WERI-Rb-1 (cell line): ENCODE measurements at regions not wholly inside any gene's neighbourhood (a gene's known extent, or its start where the extent isn't known, plus 50 kb on each side); places are given as distances from the start of the nearest gene placed in this dataset.

Source experiments
- DNase-seq: peaks from one replicate; pipeline ENCODE4 v3.0.0-alpha.2; 2020
- H3K27ac ChIP-seq: fragments of 250-450 bp; sonication (Bioruptor Pico); 2 replicates; pipeline ENCODE4 v1.5.1; 2020; ENCODE audit warnings: mild to moderate bottlenecking, moderate library complexity
- H3K27me3 ChIP-seq: fragments of 250-450 bp; sonication (Bioruptor Pico); 2 replicates; pipeline ENCODE4 v1.5.1; 2021; ENCODE audit warnings: mild to moderate bottlenecking, low read depth, moderate library complexity; ENCODE audit not compliant: insufficient read depth, severe bottlenecking
- H3K36me3 ChIP-seq: fragments of 250-450 bp; sonication (Bioruptor Pico); 2 replicates; pipeline ENCODE4 v1.5.1; 2020; ENCODE audit warnings: mild to moderate bottlenecking, moderate library complexity
- H3K4me3 ChIP-seq: 2 replicates; pipeline ENCODE4 v1.5.1; 2011; ENCODE audit warnings: low read depth, mild to moderate bottlenecking, control low read depth, low read length
- H3K9me3 ChIP-seq: fragments of 250-450 bp; sonication (Bioruptor Pico); 2 replicates; pipeline ENCODE4 v1.5.1; 2021; ENCODE audit warnings: mild to moderate bottlenecking, moderate library complexity; ENCODE audit not compliant: severe bottlenecking
- CTCF ChIP-seq: IDR thresholded peaks from 2 replicates; pipeline ENCODE4 v1.5.1; 2011; ENCODE audit warnings: low read depth, mild to moderate bottlenecking, control low read depth, inconsistent platforms, low read length

DNA sequence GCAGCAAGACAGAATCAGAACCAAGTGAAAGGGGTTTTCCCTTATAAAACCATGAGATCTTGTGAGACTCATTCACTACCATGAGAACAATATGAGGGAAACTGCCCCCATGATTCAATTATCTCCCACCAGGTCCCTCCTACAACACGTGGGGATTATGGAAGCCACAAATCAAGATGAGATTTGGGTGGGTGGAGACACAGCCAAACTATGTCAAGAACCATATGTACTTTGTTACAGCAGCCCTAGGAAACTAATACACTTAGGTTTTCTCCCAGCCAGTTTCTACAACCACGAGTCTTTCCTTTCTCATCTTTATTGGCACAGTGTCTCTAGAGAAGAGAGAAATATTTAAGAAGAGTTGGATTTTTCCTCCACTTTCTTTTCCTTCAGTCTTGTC, 72.6 kb downstream of the BTG1 start:
- Histone ChIP-seq H3K27me3 (no peaks in the 10 kb centered on the region), H3K27ac (no peak overlapping the region), H3K9me3 (no peaks in the 10 kb centered on the region), H3K36me3 (no peaks in the 10 kb centered on the region), H3K4me3 (no peak overlapping the region)
- DNase-seq: no peak
- TF ChIP-seq CTCF: no peak

DNA sequence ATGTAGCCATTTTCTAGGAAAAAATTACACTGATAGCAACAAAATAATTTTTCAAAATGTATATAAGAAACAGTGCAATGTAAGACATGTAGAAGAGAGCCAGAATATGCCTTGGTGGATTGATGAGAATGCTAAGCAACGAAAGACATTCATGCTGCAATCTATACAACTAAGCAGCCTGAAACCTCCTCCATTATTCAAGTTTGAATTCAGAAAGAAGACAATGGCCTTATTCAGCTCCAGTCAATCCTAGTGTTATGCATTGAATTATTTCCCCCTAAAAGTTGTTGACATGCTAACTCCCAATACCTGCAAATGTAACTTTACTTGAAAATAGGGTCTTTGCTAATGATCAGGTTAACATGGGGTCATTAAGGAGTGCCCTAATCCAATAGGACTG, 73.5 kb downstream of the BTG1 start:
- H3K27ac ChIP-seq: no peak overlapping the region
- no peaks in the 10 kb centered on the region for H3K9me3 ChIP-seq
- no peak for DNase-seq
- TF ChIP-seq CTCF: no peak
- H3K4me3 ChIP-seq: no peak overlapping the region
- no peaks in the 10 kb centered on the region for H3K27me3 ChIP-seq
- H3K36me3 ChIP-seq: no peaks in the 10 kb centered on the region

DNA sequence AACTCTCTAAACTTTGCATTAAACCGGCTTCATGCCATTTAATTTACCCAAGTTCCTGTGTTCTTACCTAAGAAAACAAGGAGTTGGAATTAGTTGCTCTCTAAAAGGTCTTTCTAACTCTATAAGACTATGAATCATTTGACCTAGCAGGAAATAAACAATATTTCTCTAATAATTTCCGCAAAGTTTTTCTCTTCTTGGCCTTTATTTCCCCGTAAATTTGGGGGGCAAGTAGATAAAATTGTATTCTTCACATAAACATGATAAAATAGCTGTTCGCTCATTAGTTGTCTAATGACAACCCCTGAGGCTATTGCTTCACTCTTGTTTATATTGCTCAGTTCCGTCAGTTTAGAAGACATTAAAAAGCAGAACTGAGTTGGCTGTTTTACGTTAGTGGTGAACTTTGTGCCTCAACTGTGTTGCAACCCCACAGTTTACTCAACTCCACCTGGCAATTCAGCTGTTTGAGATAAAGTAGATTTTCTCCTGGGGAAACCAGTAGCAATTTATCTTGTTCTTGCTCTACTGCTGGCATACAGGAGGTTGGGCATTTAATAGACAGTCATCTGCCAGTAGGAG, 74.7 kb downstream of the BTG1 start:
- DNase-seq: no peak

GRCh38 chr12:92070054-92070863, 75.4 kb downstream of the BTG1 start:
- no peak for DNase-seq
- Histone ChIP-seq H3K4me3 (no peak overlapping the region), H3K27ac (no peak overlapping the region), H3K27me3 (no peaks in the 10 kb centered on the region), H3K9me3 (no peaks in the 10 kb centered on the region), H3K36me3 (no peaks in the 10 kb centered on the region)
- TF ChIP-seq CTCF: no peak

More for the DNA sequence above, 74.7 kb downstream of the BTG1 start:
- no peaks in the 10 kb centered on the region for H3K36me3 ChIP-seq
- TF ChIP-seq CTCF: no peak
- no peak overlapping the region for H3K4me3 ChIP-seq
- H3K27me3 ChIP-seq: no peaks in the 10 kb centered on the region
- no peak overlapping the region for H3K27ac ChIP-seq
- no peaks in the 10 kb centered on the region for H3K9me3 ChIP-seq

GRCh38 chr12:92068459-92068858, 77.2 kb downstream of the BTG1 start:
- H3K27ac ChIP-seq: no peak overlapping the region
- no peaks in the 10 kb centered on the region for H3K27me3 ChIP-seq
- DNase-seq: no peak
- no peaks in the 10 kb centered on the region for H3K9me3 ChIP-seq
- TF ChIP-seq CTCF: no peak
- H3K4me3 ChIP-seq: no peak overlapping the region
- no peaks in the 10 kb centered on the region for H3K36me3 ChIP-seq

DNA sequence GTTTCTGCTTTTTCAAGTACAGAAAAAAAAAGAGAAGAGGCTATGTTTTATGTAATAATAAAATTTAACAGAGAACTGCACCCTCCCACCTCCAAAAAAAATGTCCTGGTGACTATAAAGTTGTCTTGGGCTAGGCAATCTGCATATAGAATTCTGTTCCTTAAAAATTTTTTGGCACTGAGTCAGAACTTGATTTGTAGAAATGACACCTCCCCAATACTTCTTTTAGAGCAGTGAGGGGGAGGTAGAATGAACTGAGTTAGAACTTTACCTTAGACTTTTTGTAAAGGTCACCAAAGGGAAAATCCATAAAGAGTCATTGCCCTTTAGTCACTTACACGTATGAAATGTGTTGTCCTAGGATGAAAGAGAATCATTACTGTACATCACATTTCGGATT, 80.0 kb downstream of the BTG1 start:
- H3K36me3 ChIP-seq: no peaks in the 10 kb centered on the region
- no peaks in the 10 kb centered on the region for H3K27me3 ChIP-seq
- TF ChIP-seq CTCF: no peak
- H3K9me3 ChIP-seq: no peaks in the 10 kb centered on the region
- no peak overlapping the region for H3K4me3 ChIP-seq
- H3K27ac ChIP-seq: no peak overlapping the region
- no peak for DNase-seq
